Neural cell (in vitro differentiated cells): ENCODE measurements at regions not wholly inside any gene's neighbourhood (a gene's known extent, or its start where the extent isn't known, plus 50 kb on each side); places are given as distances from the start of the nearest gene placed in this dataset.
"Not testable (repeated sequence)": the region's sequence is repeated elsewhere in the genome, so short reads cannot be mapped to it uniquely, and the experiment has no call there.

ENCODE experiments used
- H2AFZ ChIP-seq: fragments of 200-600, 300-800 bp; sonication (generic), shearing (Covaris generic); 2 replicates; pipeline ENCODE4 v1.6.0; 2014; ENCODE audit warnings: low read depth, mild to moderate bottlenecking, antibody characterized with exemption, low read length, moderate library complexity
- H3F3A ChIP-seq: fragments of 200-600 bp; shearing (Covaris generic); 2 replicates; pipeline ENCODE4 v1.6.1; 2016; ENCODE audit warnings: mild to moderate bottlenecking, moderate library complexity, mixed read lengths, antibody characterized with exemption, low read length; ENCODE audit not compliant: insufficient read depth, poor library complexity, severe bottlenecking
- H3K27ac ChIP-seq: fragments of 200-600, 300-800 bp; sonication (generic), shearing (Covaris generic); 2 replicates; pipeline ENCODE4 v1.5.1; 2014; ENCODE audit warnings: mild to moderate bottlenecking, low read length, moderate library complexity
- H3K27me3 ChIP-seq: fragments of 300-800, 200-600 bp; sonication (generic), shearing (Covaris generic); 2 replicates; pipeline ENCODE4 v1.6.0; 2014; ENCODE audit warnings: mild to moderate bottlenecking, low read depth, low read length, moderate library complexity; ENCODE audit not compliant: insufficient read depth
- H3K36me3 ChIP-seq: fragments of 300-800, 200-600 bp; sonication (generic), shearing (Covaris generic); 2 replicates; pipeline ENCODE4 v1.5.1; 2014; ENCODE audit warnings: mild to moderate bottlenecking, antibody characterized with exemption, low read length, moderate library complexity; ENCODE audit not compliant: insufficient read depth
- H3K4me2 ChIP-seq: fragments of 300-800, 200-600 bp; sonication (generic), shearing (Covaris generic); 2 replicates; pipeline ENCODE4 v1.6.0; 2014; ENCODE audit warnings: mild to moderate bottlenecking, low read length
- H3K4me3 ChIP-seq: fragments of 300-800, 200-600 bp; sonication (generic), shearing (Covaris generic); 2 replicates; pipeline ENCODE4 v1.5.1; 2014; ENCODE audit warnings: mild to moderate bottlenecking, low read length, moderate library complexity
- H3K79me2 ChIP-seq: fragments of 200-600 bp; shearing (Covaris generic); replicated peaks from 2 replicates; pipeline ENCODE4 v1.6.0; 2014; ENCODE audit warnings: mild to moderate bottlenecking, low read length, moderate library complexity; ENCODE audit not compliant: insufficient read depth
- H3K9ac ChIP-seq: fragments of 300-800, 200-600 bp; sonication (generic), shearing (Covaris generic); 2 replicates; pipeline ENCODE4 v1.6.1; 2016; ENCODE audit warnings: mild to moderate bottlenecking, low read length, mixed read lengths
- H3K9me2 ChIP-seq: fragments of 200-600 bp; shearing (Covaris generic); 2 replicates; pipeline ENCODE4 v1.6.1; 2016; ENCODE audit warnings: mild to moderate bottlenecking, low read length, mixed read lengths; ENCODE audit not compliant: insufficient read depth
- H3K9me3 ChIP-seq: fragments of 200-600, 300-800 bp; sonication (generic), shearing (Covaris generic); 2 replicates; pipeline ENCODE4 v1.6.1; 2016; ENCODE audit warnings: mild to moderate bottlenecking, mixed run types, low read length, moderate library complexity, mixed read lengths
- H4K20me1 ChIP-seq: fragments of 200-600 bp; shearing (Covaris generic); 2 replicates; pipeline ENCODE4 v1.6.1; 2016; ENCODE audit warnings: mild to moderate bottlenecking, mixed run types; ENCODE audit not compliant: insufficient read depth
- CTCF ChIP-seq: fragments of 450-650 bp; IDR thresholded peaks from 2 replicates; pipeline ENCODE4 v1.5.1; 2014; ENCODE audit warnings: antibody characterized with exemption, mild to moderate bottlenecking, moderate library complexity; ENCODE audit not compliant: poor library complexity, severe bottlenecking
- EP300 ChIP-seq: fragments of 450-650 bp; conservative IDR thresholded peaks from 2 replicates; pipeline ENCODE4 v1.6.1; 2014; ENCODE audit warnings: antibody characterized with exemption, mild to moderate bottlenecking, moderate library complexity; ENCODE audit not compliant: poor library complexity, severe bottlenecking
- EZH2 ChIP-seq: fragments of 200-600, 300-800 bp; shearing (Covaris generic), sonication (generic); IDR thresholded peaks from 2 replicates; pipeline ENCODE4 v1.6.1; 2014; ENCODE audit warnings: antibody characterized with exemption, low read length, borderline replicate concordance, mild to moderate bottlenecking; ENCODE audit not compliant: insufficient read depth, poor library complexity, severe bottlenecking
- MXI1 ChIP-seq: fragments of 450-650 bp; conservative IDR thresholded peaks from 2 replicates; pipeline ENCODE4 v1.6.1; 2014; ENCODE audit warnings: antibody characterized with exemption, mild to moderate bottlenecking; ENCODE audit not compliant: poor library complexity, severe bottlenecking
- POLR2AphosphoS5 ChIP-seq: IDR thresholded peaks from 2 replicates; pipeline ENCODE4 v1.6.1; 2012
- RAD21 ChIP-seq: fragments of 450-650 bp; conservative IDR thresholded peaks from 2 replicates; pipeline ENCODE4 v1.6.1; 2014; ENCODE audit warnings: antibody characterized with exemption, mild to moderate bottlenecking, moderate library complexity
- SMC3 ChIP-seq: fragments of 450-650 bp; conservative IDR thresholded peaks from 2 replicates; pipeline ENCODE4 v1.6.1; 2014; ENCODE audit warnings: antibody characterized with exemption, mild to moderate bottlenecking, moderate library complexity; ENCODE audit not compliant: poor library complexity
- TAF1 ChIP-seq: IDR thresholded peaks from 2 replicates; pipeline ENCODE4 v1.6.1; 2012; ENCODE audit warnings: low read depth
- TF ChIP-seq, protein P1 (sequence below): IDR thresholded peaks from 2 replicates; pipeline ENCODE4 v1.6.1; 2012; ENCODE audit warnings: borderline replicate concordance

DNA sequence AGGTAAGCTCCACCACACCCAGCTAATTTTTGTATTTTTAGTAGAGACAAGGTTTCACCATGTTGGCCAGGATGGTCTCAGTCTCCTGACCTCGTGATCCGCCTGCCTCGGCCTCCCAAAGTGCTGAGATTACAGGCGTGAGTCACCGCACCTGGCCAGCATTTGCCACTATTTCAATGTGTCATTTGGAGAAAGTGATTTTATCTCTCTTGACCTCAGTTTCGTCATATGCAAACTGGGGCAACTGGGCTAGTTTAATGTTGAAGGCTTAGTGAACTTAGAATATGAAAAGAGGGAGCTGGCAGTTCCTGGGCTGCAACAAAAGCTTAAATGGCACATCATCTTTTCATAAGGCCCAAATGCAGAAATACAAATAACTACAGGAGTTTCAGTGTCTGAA is 88.6 kb upstream of the DYNAP start:
- not testable (repeated sequence) for H3K4me3 ChIP-seq, H3K9ac ChIP-seq, H3K9me3 ChIP-seq, H3K4me2 ChIP-seq, H3K27me3 ChIP-seq, H3K79me2 ChIP-seq, H3K36me3 ChIP-seq, H3F3A ChIP-seq, H3K9me2 ChIP-seq, H2AFZ ChIP-seq, H4K20me1 ChIP-seq, H3K27ac ChIP-seq

DNA sequence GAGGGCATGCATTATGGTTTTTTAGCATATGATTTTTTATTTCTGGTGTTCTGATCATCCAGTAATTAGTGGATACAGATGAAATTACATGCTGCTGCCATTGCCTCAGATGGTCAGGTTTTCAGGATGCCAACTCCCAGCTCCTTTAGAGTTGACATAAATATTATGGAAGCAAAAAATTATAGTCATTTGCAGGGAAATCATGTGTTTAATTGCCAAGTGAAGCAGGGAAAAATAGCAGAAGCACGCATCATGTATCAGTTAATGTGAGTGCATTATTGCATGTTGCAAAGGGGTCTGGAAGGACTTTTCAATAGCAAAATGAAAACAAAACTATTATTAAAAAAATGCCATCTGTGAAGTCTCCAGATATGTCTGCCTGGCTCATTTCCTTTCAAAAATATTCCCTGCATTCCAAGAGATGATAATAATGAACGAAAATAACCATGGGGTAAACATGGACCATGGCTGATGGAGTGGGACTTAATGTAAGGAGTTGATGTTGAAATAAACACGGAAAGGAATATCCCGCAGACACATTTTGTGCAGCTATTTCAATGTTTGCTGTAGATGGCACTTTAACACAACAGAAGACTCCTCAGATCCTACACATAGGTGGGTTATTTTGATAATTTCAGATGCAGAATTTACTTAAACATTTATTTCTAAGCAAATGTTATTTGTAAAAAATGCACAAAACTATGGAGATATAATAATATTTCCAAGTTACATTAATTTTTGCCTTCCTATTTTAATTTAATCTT is 87.7 kb upstream of the DYNAP start:
- H3K4me2 ChIP-seq, result no peak overlapping the region
- TF ChIP-seq RAD21 (peak; percentile 37), CTCF (peak; percentile 22), TAF1 (no peak), MXI1 (no peak)

DNA sequence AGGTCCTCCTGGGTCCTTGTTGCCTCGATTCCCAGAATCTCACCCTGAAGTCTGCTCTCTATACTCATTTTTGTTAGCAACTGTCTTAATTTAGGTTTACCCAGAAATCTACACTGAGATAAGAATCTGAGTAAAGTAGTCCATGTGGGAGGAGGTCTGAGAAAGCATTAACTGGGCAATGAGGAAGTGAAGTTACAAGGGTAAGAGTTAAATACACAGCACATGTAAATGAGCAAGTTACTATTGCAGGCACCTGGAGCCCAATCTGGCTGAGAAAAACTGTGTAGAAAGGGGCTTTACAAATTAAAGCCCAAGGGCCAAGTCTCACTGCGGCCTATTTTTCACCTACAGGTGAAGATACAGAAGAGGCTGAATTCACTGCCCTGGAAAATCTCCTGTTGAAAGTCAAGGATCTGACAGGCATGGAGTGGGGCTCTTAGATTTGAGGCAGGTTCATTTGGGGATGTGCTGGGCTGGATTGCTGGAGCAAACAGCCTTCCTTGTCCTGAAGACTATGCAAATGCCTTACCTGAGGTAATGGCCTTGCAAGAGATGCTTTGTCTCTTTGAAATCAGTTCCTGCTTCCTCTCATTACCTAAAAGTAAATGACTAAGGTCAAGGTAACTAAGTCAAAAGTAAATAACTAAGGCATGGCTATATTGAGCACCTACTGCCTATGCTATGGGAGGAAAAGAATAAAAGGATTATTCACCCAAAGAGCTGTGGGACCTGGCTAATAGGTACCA is 84.4 kb upstream of the DYNAP start:
- Histone ChIP-seq H3F3A (no peaks in the 10 kb centered on the region), H3K9me3 (no peaks in the 10 kb centered on the region), H2AFZ (no peak overlapping the region), H3K27me3 (no peaks in the 10 kb centered on the region), H3K27ac (no peak overlapping the region), H3K4me3 (no peak overlapping the region), H3K9ac (no peak overlapping the region), H3K79me2 (no peaks in the 10 kb centered on the region), H3K9me2 (no peaks in the 10 kb centered on the region), H4K20me1 (no peaks in the 10 kb centered on the region), H3K4me2 (no peak overlapping the region), H3K36me3 (no peaks in the 10 kb centered on the region)
- TF ChIP-seq EP300 (no peak), CTCF (no peak), SMC3 (no peak), EZH2 (no peak), POLR2AphosphoS5 (no peak), TAF1 (no peak), RAD21 (no peak), MXI1 (no peak)
- TF ChIP-seq, protein P1, sequence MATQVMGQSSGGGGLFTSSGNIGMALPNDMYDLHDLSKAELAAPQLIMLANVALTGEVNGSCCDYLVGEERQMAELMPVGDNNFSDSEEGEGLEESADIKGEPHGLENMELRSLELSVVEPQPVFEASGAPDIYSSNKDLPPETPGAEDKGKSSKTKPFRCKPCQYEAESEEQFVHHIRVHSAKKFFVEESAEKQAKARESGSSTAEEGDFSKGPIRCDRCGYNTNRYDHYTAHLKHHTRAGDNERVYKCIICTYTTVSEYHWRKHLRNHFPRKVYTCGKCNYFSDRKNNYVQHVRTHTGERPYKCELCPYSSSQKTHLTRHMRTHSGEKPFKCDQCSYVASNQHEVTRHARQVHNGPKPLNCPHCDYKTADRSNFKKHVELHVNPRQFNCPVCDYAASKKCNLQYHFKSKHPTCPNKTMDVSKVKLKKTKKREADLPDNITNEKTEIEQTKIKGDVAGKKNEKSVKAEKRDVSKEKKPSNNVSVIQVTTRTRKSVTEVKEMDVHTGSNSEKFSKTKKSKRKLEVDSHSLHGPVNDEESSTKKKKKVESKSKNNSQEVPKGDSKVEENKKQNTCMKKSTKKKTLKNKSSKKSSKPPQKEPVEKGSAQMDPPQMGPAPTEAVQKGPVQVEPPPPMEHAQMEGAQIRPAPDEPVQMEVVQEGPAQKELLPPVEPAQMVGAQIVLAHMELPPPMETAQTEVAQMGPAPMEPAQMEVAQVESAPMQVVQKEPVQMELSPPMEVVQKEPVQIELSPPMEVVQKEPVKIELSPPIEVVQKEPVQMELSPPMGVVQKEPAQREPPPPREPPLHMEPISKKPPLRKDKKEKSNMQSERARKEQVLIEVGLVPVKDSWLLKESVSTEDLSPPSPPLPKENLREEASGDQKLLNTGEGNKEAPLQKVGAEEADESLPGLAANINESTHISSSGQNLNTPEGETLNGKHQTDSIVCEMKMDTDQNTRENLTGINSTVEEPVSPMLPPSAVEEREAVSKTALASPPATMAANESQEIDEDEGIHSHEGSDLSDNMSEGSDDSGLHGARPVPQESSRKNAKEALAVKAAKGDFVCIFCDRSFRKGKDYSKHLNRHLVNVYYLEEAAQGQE, result no peak

More for the DNA sequence above, 87.7 kb upstream of the DYNAP start:
- Histone ChIP-seq H3F3A (no peaks in the 10 kb centered on the region), H3K27me3 (no peaks in the 10 kb centered on the region), H3K36me3 (no peaks in the 10 kb centered on the region), H3K9me3 (no peaks in the 10 kb centered on the region), H4K20me1 (no peaks in the 10 kb centered on the region), H3K79me2 (no peaks in the 10 kb centered on the region), H3K4me3 (no peak overlapping the region), H3K27ac (no peak overlapping the region), H2AFZ (no peak overlapping the region), H3K9ac (no peak overlapping the region), H3K9me2 (no peaks in the 10 kb centered on the region)
